ENCODE measurements at regions not wholly inside any gene's neighbourhood (a gene's known extent, or its start where the extent isn't known, plus 50 kb on each side); places are given as distances from the start of the nearest gene placed in this dataset.

GRCh38 chr4:127174201-127174600 is 458.6 kb upstream of the INTU start:
- no peak for DNase-seq (ENCODE audit: low spot score)

- DNase-seq (ENCODE audit: low spot score), result no peak
These were observed 458.1 kb upstream of the INTU start for GRCh38 chr4:127174616-127175015.

GRCh38 chr4:127179256-127180087 is 453.3 kb upstream of the INTU start:
- DNase-seq (ENCODE audit: low spot score), result no peak

GRCh38 chr4:127181001-127181400 is 451.8 kb upstream of the INTU start:
- no peak for DNase-seq (ENCODE audit: low spot score)

- DNase-seq (ENCODE audit: low spot score), result no peak
These were observed 450.1 kb upstream of the INTU start for GRCh38 chr4:127182687-127183086.

GRCh38 chr4:127188847-127189246 is 443.9 kb upstream of the INTU start:
- peak; percentile 2 for DNase-seq (ENCODE audit: low spot score)

GRCh38 chr4:127194281-127194680 is 438.5 kb upstream of the INTU start:
- DNase-seq (ENCODE audit: low spot score), result no peak

GRCh38 chr4:127196655-127197352 is 436.0 kb upstream of the INTU start:
- no peak for DNase-seq (ENCODE audit: low spot score)

GRCh38 chr4:127203562-127204200 is 429.1 kb upstream of the INTU start:
- DNase-seq (ENCODE audit: low spot score), result no peak

- no peak for DNase-seq (ENCODE audit: low spot score)
These were observed 428.4 kb upstream of the INTU start for GRCh38 chr4:127204322-127204721.

- no peak for DNase-seq (ENCODE audit: low spot score)
These were observed 423.1 kb upstream of the INTU start for GRCh38 chr4:127209580-127210095.

- no peak for DNase-seq (ENCODE audit: low spot score)
These were observed 421.7 kb upstream of the INTU start for GRCh38 chr4:127210893-127211649.

- no peak for DNase-seq (ENCODE audit: low spot score)
These were observed 420.9 kb upstream of the INTU start for GRCh38 chr4:127211650-127212560.

GRCh38 chr4:127212701-127213100 is 420.1 kb upstream of the INTU start:
- DNase-seq (ENCODE audit: low spot score), result no peak

- no peak for DNase-seq (ENCODE audit: low spot score)
These were observed 418.7 kb upstream of the INTU start for GRCh38 chr4:127214016-127214415.

- no peak for DNase-seq (ENCODE audit: low spot score)
These were observed 417.8 kb upstream of the INTU start for GRCh38 chr4:127214931-127215330.

- no peak for DNase-seq (ENCODE audit: low spot score)
These were observed 415.0 kb upstream of the INTU start for GRCh38 chr4:127217586-127218229.

- DNase-seq (ENCODE audit: low spot score), result no peak
These were observed 413.5 kb upstream of the INTU start for GRCh38 chr4:127219232-127219631.

- DNase-seq (ENCODE audit: low spot score), result no peak
These were observed 408.2 kb upstream of the INTU start for GRCh38 chr4:127224556-127224955.

GRCh38 chr4:127229855-127230608 is 402.7 kb upstream of the INTU start:
- no peak for DNase-seq (ENCODE audit: low spot score)

Data from cerebellar cortex (tissue), 1 donor.